H7 (cell line): ENCODE measurements at regions not wholly inside any gene's neighbourhood (a gene's known extent, or its start where the extent isn't known, plus 50 kb on each side); places are given as distances from the start of the nearest gene placed in this dataset.

Experiments
- DNase-seq: peaks from one replicate; pipeline ENCODE4 v3.0.0; 2012
- H3K27me3 ChIP-seq: 2 replicates; pipeline ENCODE4 v1.6.0; 2011; ENCODE audit warnings: mild to moderate bottlenecking, low read length; ENCODE audit not compliant: control insufficient read depth, insufficient read depth
- H3K36me3 ChIP-seq: replicated peaks from 2 replicates; pipeline ENCODE4 v1.5.1; 2011; ENCODE audit warnings: low read length; ENCODE audit not compliant: control insufficient read depth, insufficient read depth
- H3K4me3 ChIP-seq: 2 replicates; pipeline ENCODE4 v1.5.1; 2011; ENCODE audit warnings: low read depth, mild to moderate bottlenecking, control low read depth, low read length, moderate library complexity; ENCODE audit not compliant: insufficient read depth

DNA sequence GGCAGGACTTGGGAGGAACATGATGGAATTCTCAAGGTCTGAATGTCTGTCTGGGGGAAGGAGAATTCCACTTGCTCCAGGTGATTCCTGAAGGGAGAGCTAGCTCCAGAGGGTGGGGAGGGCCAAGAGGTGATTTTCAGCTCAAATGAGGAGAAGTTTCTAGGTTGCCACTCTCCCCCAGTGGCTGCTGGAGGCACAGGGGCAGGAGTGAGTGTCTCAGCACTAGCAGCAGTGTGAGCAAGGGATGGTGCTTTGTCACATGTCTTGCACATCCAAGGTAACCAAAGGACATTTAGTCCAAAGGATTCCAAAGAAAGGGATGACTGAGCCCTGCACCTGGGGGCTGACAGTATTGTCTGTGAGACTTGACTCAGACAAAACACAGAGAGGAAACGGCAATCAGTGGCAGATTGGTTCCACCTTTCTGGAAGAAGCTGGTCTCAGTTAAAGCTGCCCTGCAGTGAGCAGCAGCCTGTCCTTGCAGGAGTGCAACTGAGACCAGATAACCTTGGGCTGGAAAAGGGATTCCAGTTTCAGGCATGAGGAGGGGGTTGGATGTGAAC, 51.2 kb upstream of the PCBD1 start:
- Histone ChIP-seq H3K36me3 (no peaks in the 10 kb centered on the region), H3K4me3 (no peak overlapping the region), H3K27me3 (no peaks in the 10 kb centered on the region)
- peak; percentile 28 for DNase-seq

DNA sequence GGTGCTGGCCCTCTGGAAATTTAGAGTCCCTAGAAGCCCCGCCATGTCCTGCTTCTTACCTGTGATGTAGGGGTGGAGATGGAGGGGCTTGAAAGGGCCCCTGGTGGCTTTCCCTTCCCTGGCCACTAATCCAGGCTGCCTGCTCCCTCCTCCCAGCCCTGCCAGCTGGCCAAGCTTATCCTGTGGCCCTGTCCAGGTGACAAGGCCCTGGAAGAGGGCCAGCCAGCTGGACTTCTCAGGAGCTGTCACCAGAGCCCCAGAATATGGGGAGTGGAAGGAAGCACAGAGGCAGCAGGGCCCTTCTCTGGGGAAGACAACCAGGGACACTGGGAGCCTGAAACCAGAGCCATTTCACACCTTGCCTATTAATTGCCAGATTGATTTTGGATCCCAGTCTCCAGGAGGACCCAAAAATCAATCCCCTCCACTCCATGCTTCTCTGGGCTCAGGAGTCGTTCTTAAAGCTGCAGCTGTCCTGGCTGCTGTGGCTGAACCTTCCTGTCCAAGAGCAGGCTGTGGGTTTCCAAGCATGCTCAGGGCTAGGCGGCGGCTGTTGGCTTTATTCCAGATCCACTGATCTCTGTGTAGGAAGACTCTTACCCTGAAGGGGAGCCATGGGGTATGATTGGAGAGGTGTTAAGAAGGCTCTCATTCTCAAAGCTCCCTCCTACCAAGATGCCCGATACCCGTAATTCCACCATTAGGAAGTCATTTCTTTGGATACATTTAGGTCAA, 52.6 kb upstream of the PCBD1 start:
- Histone ChIP-seq H3K36me3 (no peaks in the 10 kb centered on the region), H3K4me3 (no peak overlapping the region), H3K27me3 (no peaks in the 10 kb centered on the region)
- DNase-seq: no peak

DNA sequence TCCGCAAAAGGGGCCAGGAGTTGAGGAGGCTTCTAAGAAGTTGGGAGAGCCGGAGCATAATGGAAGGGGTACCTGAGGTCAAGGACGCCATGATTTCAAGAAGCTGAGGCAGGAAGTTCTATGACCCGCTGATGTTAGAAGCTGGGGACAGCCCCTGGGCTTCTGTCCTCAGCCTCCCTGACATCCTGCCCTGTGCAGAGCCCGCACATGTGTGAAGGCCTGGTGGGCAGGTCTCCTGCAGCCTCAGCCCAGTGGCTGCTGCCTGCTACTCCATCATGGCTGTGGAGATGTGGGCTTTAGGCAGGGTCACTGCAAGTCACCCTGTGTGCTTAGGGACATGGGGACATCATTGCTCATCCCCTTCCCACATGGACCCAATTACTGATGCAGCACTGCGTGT, 53.8 kb upstream of the PCBD1 start:
- no peak for DNase-seq
- Histone ChIP-seq H3K27me3 (no peaks in the 10 kb centered on the region), H3K4me3 (no peak overlapping the region), H3K36me3 (no peaks in the 10 kb centered on the region)

DNA sequence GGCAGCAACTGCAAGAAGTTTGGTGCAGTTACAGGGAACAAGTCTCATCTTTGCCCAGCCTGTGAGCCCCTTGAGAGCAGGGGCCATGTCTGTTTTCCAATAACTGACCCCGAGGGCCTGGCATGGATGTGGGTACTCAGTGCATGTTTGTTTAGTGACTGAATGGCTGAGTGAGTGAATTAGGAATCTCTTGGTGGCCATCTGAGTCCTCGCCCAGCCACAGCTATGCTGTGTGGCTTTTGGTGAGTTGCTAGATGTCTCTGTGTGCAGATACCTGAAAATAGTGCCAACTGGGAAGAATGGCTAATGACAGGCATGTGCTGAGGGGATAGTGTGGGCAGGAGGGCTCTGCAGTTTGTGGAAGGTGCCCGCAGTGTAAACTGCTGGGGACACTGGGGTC, 54.4 kb upstream of the PCBD1 start:
- H3K27me3 ChIP-seq: no peaks in the 10 kb centered on the region
- no peak for DNase-seq
- H3K36me3 ChIP-seq: no peaks in the 10 kb centered on the region
- H3K4me3 ChIP-seq: no peak overlapping the region

DNA sequence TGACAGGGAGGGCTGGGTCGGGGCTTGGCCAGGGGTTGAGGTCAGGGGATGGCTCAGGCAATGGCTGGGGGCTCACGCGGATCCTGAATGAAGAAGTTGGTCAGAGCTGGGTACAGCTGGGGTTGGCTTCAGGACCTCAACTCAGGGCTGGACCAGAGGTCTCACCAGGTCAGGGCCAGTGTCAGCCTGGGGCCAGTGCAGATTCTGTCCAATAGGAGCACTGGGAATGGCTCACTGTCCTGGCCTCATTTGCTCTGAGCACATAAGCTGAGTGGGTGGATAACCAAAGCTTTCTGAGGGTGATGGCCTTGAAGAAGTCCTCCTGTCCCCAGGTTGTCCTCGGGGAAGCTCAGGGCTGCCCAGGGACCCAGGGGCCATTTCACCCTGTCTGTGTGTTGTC, 54.9 kb upstream of the PCBD1 start:
- no peaks in the 10 kb centered on the region for H3K27me3 ChIP-seq
- no peak for DNase-seq
- no peaks in the 10 kb centered on the region for H3K36me3 ChIP-seq
- H3K4me3 ChIP-seq: no peak overlapping the region

DNA sequence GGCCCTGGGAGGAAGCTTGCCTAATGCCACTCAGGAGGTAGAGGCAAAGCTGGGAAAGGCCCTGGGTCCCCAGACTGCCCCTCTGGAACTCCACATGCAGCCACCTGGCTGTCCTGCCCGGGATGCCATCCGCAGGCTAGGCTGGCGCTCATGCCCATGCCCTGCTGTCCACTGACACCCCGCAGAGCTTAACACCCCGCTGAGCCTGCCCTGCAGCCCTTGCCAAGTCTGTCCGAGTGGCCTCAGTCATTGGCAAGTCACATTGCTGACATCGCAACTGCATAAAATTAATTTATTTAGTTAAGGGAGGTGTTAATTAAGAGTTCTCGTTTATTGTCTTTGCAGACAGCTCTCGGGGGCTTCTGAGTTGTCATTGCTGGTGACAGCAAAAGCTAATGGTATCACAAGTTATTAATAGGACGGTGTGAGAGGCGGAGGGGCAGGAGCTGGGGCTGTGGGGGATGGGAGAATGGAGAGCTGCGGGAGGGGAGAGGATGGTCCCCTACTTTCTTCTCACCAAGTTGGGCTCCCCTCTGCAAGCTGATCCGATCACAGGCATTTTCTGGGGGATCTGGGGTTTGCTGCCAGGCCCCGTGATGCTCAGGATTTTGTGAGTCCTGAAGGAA, 55.6 kb upstream of the PCBD1 start:
- no peak for DNase-seq
- no peak overlapping the region for H3K4me3 ChIP-seq
- H3K36me3 ChIP-seq: no peaks in the 10 kb centered on the region
- H3K27me3 ChIP-seq: no peaks in the 10 kb centered on the region

DNA sequence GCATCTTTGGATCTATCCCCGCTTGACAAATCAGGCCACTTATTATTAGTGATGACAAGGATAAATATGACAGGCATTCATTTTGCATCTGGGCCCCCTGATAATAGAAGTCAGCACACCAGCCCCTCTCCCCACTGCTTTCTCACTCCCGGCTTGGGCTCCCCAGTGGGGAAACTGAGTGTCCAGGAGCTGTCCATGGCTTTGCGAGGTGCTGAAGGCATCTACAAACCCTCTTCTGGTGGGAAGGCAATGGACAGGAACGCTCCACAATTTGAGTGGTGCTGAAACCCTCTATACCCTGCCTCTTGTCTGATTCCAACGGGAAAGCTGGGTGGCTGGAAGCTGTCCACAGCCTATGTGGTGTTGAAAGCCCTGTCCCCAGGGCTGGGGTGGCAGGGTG, 61.7 kb upstream of the PCBD1 start:
- no peaks in the 10 kb centered on the region; the same call in 1 of the 2 replicates for H3K27me3 ChIP-seq
- DNase-seq: no peak
- no peak overlapping the region for H3K4me3 ChIP-seq
- H3K36me3 ChIP-seq: no peaks in the 10 kb centered on the region

DNA sequence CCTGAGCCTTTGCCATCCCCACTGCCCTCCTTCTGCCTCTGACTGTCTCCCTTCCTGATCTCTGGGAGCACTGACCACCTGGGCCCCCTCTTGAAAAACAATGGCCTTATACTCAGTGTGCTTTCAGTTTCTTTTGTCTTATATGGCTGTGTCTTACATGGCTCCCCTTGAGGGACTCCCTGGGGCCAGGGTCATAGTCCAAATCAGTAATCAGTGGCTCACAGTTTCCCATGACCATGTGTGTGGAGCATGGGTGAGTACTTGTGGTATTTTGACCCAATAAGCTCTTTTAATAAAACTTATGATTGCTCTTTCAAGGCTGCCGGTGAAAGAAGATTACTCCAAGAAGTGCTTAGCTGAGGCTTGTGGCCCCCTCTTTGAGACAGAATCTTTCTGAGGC, 62.4 kb upstream of the PCBD1 start:
- no peaks in the 10 kb centered on the region; the same call in 1 of the 2 replicates for H3K27me3 ChIP-seq
- H3K4me3 ChIP-seq: no peak overlapping the region
- no peak for DNase-seq
- H3K36me3 ChIP-seq: no peaks in the 10 kb centered on the region

DNA sequence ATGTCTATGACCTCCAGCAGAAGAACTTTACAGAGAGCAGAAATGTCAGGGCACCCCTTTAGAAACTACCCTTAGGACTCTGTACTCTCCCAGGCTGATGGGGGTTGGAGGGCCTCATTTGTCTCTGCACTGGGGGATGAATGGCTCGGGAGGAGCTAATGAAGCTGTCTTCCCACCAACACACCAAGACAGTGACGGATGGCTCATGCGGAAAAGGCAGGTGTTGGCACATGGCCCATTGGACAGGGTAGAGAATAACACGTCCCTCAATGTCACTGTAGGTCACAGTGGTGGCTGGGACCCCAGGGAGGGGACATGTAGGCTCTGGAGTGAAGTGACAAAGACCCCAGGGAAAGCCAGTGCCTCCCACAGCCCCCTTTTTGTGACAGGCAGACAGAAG, 64.0 kb upstream of the PCBD1 start:
- no peak for DNase-seq
- H3K27me3 ChIP-seq: no peaks in the 10 kb centered on the region; the same call in 1 of the 2 replicates
- no peak overlapping the region for H3K4me3 ChIP-seq
- H3K36me3 ChIP-seq: no peaks in the 10 kb centered on the region

DNA sequence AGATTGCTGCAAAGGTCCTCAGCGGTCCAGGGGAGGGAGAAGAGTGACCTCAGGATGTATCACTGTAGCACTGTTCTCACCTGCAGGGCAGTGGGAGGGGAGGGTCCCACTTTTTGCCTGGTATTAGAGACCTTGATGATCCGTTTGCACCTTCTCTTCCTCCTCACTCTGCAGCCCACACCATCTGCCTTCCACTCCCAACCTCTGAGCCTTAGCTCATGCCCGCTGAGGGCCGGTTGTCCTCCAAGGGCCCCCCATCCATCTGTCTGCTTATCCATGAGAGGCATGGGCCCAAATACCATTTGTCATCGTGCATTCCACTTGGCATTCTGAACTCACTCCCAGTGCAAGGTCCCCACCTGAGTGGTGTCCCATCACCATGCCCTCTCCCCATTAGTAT, 64.6 kb upstream of the PCBD1 start:
- Histone ChIP-seq H3K27me3 (no peaks in the 10 kb centered on the region; the same call in 1 of the 2 replicates), H3K4me3 (no peak overlapping the region), H3K36me3 (no peaks in the 10 kb centered on the region)
- DNase-seq: no peak

DNA sequence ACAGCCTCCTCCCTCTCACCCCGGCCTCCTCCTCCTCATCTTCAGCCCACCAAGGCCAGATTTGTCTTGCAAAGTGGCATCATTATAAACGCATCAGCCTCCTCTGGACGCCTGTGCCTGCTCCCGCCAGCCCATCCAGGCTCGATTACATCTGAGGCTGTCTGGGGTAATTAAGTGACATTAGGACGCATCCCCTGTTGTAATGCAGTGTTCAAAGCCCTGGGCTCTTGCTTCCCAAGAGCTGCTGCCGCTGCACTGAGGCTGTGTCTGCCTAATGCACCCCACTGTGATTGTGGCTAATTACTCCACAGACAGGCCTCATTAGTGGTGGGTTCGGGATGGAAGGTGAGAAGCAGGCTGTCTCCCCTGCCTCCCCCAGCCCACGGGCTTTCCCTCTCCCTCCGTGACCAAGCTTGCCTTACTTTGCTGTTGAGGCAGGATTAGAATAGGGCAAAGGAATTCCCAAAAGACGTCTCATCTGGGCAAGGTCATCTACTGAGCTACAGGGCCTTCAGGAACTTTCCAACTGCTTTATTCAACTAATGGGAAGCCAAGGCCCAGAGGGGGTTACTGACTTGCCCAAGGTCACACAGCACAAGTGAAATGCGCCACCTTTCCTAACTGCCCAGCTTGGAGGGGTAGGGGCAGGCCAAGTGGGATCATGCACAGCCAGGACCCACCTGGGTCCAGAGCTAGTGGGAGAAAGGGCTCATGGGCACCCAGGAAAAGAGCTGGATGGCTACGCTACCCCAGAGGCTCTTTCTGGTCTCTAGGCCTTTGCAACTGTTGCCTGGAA, 66.2 kb upstream of the PCBD1 start:
- no peak overlapping the region for H3K4me3 ChIP-seq
- H3K27me3 ChIP-seq: no peaks in the 10 kb centered on the region; the same call in 1 of the 2 replicates
- DNase-seq: no peak
- no peaks in the 10 kb centered on the region for H3K36me3 ChIP-seq

DNA sequence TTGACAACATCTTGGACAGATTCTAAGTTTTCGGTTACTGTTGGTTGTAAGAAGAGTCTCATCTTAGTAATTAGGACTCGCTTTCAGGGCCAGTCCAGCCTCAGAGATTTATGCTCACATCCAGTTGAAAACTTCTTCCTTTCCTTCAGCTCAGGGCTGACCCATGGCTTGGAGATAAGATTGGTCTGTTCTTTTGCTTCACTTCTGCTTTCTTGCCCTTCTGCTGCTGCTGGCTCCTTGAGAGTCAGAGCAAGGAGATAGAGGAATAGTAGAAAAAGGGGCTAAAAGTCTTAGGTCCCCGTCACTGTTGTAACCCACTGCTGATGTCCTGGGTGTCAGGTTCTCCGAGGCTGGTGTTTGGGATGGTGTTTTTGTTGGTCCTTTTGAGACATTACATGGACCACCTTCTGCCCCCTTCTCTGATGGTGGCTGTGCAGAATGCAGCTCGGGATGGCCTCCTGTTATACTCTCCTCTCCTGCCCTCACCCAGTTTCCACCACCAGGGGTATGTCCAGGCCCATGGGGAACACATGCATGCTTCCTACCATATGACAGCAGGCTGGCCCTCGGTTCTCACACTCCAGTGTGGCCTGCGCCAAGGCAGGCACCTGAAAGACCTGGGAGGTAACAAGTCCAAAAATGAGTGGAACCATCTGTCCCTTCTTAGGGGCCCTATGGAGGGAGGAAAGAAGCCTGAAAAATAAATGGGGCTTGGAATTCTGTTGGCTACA, 67.8 kb upstream of the PCBD1 start:
- Histone ChIP-seq H3K27me3 (no peaks in the 10 kb centered on the region; the same call in 1 of the 2 replicates), H3K4me3 (no peak overlapping the region), H3K36me3 (no peaks in the 10 kb centered on the region)
- DNase-seq: peak; percentile 80

DNA sequence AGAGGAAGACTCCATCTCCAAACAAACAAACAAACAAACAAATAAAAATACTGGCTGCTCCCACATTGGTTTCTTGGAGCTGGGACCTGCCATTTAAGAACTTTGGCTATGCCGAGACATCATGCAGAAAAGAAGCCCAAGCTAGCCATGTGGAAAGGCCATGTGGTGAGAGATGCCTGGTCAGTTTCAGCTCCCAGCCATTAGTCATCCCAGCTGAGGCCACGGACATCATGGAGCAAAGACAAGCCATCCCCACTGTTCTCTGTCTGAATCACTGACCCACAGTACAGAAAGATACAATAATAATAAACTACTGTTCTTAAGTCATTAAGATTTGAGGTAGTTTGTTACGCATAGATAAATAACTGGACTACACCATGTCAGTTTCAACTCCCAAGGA, 70.0 kb upstream of the PCBD1 start:
- Histone ChIP-seq H3K27me3 (no peaks in the 10 kb centered on the region), H3K36me3 (no peaks in the 10 kb centered on the region), H3K4me3 (no peak overlapping the region)
- DNase-seq: no peak

DNA sequence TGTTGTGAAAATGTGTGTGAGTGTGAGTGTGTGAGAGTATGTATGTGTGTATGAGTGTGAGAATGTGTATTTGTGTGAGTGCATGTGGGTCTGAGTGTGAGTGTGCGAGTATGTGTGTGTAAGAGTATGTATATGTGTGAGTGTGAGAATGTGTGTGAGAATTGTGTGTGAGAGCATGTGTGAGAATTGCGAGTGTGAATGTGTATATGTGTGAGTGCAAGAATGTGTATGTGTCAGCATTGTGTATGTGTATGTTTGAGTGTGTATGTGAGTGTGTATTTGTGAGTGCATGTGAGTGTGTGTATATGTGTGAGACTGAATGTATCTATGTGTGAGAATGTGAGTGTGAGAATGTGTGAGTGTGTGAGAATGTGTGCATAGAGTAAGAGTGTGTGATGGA, 72.0 kb upstream of the PCBD1 start:
- no peaks in the 10 kb centered on the region for H3K27me3 ChIP-seq
- no peaks in the 10 kb centered on the region for H3K36me3 ChIP-seq
- H3K4me3 ChIP-seq: no peak overlapping the region
- no peak for DNase-seq
